CD4-positive, alpha-beta T cell (primary cell): ENCODE measurements at regions not wholly inside any gene's neighbourhood (a gene's known extent, or its start where the extent isn't known, plus 50 kb on each side); places are given as distances from the start of the nearest gene placed in this dataset.

Experiments used
- ATAC-seq: fragments of 200-7000 bp; cut with Tn5 transposase; one replicate; pipeline ENCODE4 v1.10.0; 2022; ENCODE audit warnings: mild to moderate bottlenecking; ENCODE audit not compliant: poor library complexity
- CTCF ChIA-PET: fragments of 350-600 bp; sonication (Branson Sonifier 250); formaldehyde crosslinking; loops from one replicate; lab custom pipeline; 2021; ENCODE audit warnings: antibody characterized with exemption, inconsistent platforms; lab: Charles Lee
- POLR2A ChIA-PET: fragments of 350-600 bp; sonication (Branson Sonifier 250); formaldehyde crosslinking; loops from one replicate; lab custom pipeline; 2021; ENCODE audit warnings: antibody characterized with exemption, inconsistent platforms; lab: Charles Lee
- DNase-seq, 14 experiments: peaks; one replicate each; pipeline ENCODE4 v3.0.0-alpha.2; 2013 to 2020; ENCODE audit warnings: mixed read lengths in 2 of 14
- H3K27ac ChIP-seq, 2 donors: one replicate each; pipeline versions ENCODE4 v1.5.1 to v1.7.0; 2013; ENCODE audit warnings: low read length in 2 of 2, low read depth in 1 of 2, mild to moderate bottlenecking in 1 of 2
- H3K27me3 ChIP-seq, 2 experiments: 1 replicate in 1 of 2; 2 replicates in 1 of 2; pipeline versions ENCODE4 v1.6.1 to v1.7.0; 2013; ENCODE audit warnings: low read length in 2 of 2, control low read depth in 1 of 2, mild to moderate bottlenecking in 1 of 2, moderate library complexity in 1 of 2; ENCODE audit not compliant: insufficient read depth in 2 of 2, control insufficient read depth in 1 of 2
- H3K36me3 ChIP-seq: one replicate; pipeline ENCODE4 v1.6.1; 2013; ENCODE audit warnings: low read length, control low read depth; ENCODE audit not compliant: insufficient read depth
- H3K4me1 ChIP-seq: one replicate; pipeline ENCODE4 v1.6.1; 2013; ENCODE audit warnings: low read length, control low read depth; ENCODE audit not compliant: insufficient read depth
- H3K4me3 ChIP-seq: one replicate; pipeline ENCODE4 v1.5.1; 2013; ENCODE audit warnings: mild to moderate bottlenecking, low read length, moderate library complexity
- H3K9me3 ChIP-seq, 2 experiments: 1 replicate in 1 of 2; 2 replicates in 1 of 2; pipeline versions ENCODE4 v1.6.1 to v1.7.0; 2013; ENCODE audit warnings: low read length in 2 of 2, mild to moderate bottlenecking in 2 of 2, control low read depth in 1 of 2, moderate library complexity in 1 of 2; ENCODE audit not compliant: control insufficient read depth in 1 of 2, insufficient read depth in 1 of 2
- H3K27ac Mint-ChIP-seq: one replicate; pipeline ENCODE4 v1.8.0; 2020; ENCODE audit warnings: mixed read lengths
- H3K27me3 Mint-ChIP-seq: one replicate; pipeline ENCODE4 v1.8.0; 2021; ENCODE audit warnings: mixed read lengths
- H3K36me3 Mint-ChIP-seq: one replicate; pipeline ENCODE4 v1.8.0; 2021; ENCODE audit warnings: low read depth, mixed read lengths
- H3K4me1 Mint-ChIP-seq: one replicate; pipeline ENCODE4 v1.8.0; 2021; ENCODE audit warnings: low read depth, mixed read lengths
- H3K4me3 Mint-ChIP-seq: one replicate; pipeline ENCODE4 v1.8.0; 2020; ENCODE audit warnings: mild to moderate bottlenecking, mixed read lengths
- H3K9me3 Mint-ChIP-seq: one replicate; pipeline ENCODE4 v1.8.0; 2020; ENCODE audit warnings: mixed read lengths
- intact Hi-C, 2 experiments: fragments of 100-400 bp; cut with DNase I in 1 of 2; cut with micrococcal nuclease in 1 of 2; formaldehyde crosslinking; loops; one replicate each; pipeline versions ENCODE4 v1.15.1 to v1.9.0; 2023 to 2025; cut with DNase I, micrococcal nuclease
- TF ChIP-seq, protein P1 (sequence below): fragments of 200-600 bp; IDR thresholded peaks from one replicate; pipeline ENCODE4 v1.8.0; 2022; ENCODE audit warnings: antibody characterized with exemption, mild to moderate bottlenecking

- Histone ChIP-seq H3K27ac (no peak overlapping the region), H3K9me3 (no peaks in the 10 kb centered on the region), H3K36me3 (no peaks in the 10 kb centered on the region), H3K27me3 (no peaks in the 10 kb centered on the region), H3K4me1 (no peaks in the 10 kb centered on the region), H3K4me3 (no peak overlapping the region)
- no peaks in the 10 kb centered on the region for H3K4me1 Mint-ChIP-seq
- H3K36me3 Mint-ChIP-seq, result no peaks in the 10 kb centered on the region
- DNase-seq (no peak), ATAC-seq (no peak)
- CTCF ChIA-PET, result no interaction called here
- H3K4me3 Mint-ChIP-seq, result no peak overlapping the region
- no peak overlapping the region for H3K27ac Mint-ChIP-seq
- POLR2A ChIA-PET, result no interaction called here
- intact Hi-C loops, result no loop called here
- TF ChIP-seq, protein P1, sequence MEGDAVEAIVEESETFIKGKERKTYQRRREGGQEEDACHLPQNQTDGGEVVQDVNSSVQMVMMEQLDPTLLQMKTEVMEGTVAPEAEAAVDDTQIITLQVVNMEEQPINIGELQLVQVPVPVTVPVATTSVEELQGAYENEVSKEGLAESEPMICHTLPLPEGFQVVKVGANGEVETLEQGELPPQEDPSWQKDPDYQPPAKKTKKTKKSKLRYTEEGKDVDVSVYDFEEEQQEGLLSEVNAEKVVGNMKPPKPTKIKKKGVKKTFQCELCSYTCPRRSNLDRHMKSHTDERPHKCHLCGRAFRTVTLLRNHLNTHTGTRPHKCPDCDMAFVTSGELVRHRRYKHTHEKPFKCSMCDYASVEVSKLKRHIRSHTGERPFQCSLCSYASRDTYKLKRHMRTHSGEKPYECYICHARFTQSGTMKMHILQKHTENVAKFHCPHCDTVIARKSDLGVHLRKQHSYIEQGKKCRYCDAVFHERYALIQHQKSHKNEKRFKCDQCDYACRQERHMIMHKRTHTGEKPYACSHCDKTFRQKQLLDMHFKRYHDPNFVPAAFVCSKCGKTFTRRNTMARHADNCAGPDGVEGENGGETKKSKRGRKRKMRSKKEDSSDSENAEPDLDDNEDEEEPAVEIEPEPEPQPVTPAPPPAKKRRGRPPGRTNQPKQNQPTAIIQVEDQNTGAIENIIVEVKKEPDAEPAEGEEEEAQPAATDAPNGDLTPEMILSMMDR, result no peak
- H3K27me3 Mint-ChIP-seq, result no peaks in the 10 kb centered on the region
- H3K9me3 Mint-ChIP-seq, result no peaks in the 10 kb centered on the region
These were observed 113.1 kb upstream of the DOK5 start for GRCh38 chr20:54362283-54362682.

- Histone ChIP-seq H3K36me3 (no peaks in the 10 kb centered on the region), H3K27me3 (no peaks in the 10 kb centered on the region), H3K4me1 (no peaks in the 10 kb centered on the region), H3K4me3 (no peak overlapping the region), H3K9me3 (no peaks in the 10 kb centered on the region), H3K27ac (no peak overlapping the region)
- Mint-ChIP-seq H3K9me3 (no peaks in the 10 kb centered on the region), H3K4me1 (no peaks in the 10 kb centered on the region), H3K36me3 (no peaks in the 10 kb centered on the region), H3K4me3 (no peak overlapping the region), H3K27ac (no peak overlapping the region), H3K27me3 (no peaks in the 10 kb centered on the region)
- intact Hi-C loops, result no loop called here
- ChIA-PET CTCF (no interaction called here), POLR2A (no interaction called here)
- TF ChIP-seq, protein P1, result no peak
- ATAC-seq (no peak), DNase-seq (no peak)
These were observed 111.0 kb upstream of the DOK5 start for GRCh38 chr20:54364365-54364764.

- Mint-ChIP-seq H3K4me3 (no peak overlapping the region), H3K9me3 (peaks cover 3% of the 10 kb centered on the region), H3K36me3 (no peaks in the 10 kb centered on the region), H3K27me3 (no peaks in the 10 kb centered on the region), H3K4me1 (no peaks in the 10 kb centered on the region), H3K27ac (no peak overlapping the region)
- Histone ChIP-seq H3K27me3 (no peaks in the 10 kb centered on the region), H3K9me3 (no peaks in the 10 kb centered on the region), H3K4me3 (no peak overlapping the region), H3K4me1 (no peaks in the 10 kb centered on the region), H3K27ac (no peak overlapping the region), H3K36me3 (no peaks in the 10 kb centered on the region)
- DNase-seq (no peak), ATAC-seq (no peak)
- TF ChIP-seq, protein P1, result no peak
- intact Hi-C loops, result no loop called here
- POLR2A ChIA-PET, result no interaction called here
- CTCF ChIA-PET, result no interaction called here
These were observed 110.5 kb upstream of the DOK5 start for GRCh38 chr20:54364919-54365318.
